H54 (cell line): ENCODE measurements at regions not wholly inside any gene's neighbourhood (a gene's known extent, or its start where the extent isn't known, plus 50 kb on each side); places are given as distances from the start of the nearest gene placed in this dataset.
"Not testable (repeated sequence)": the region's sequence is repeated elsewhere in the genome, so short reads cannot be mapped to it uniquely, and the experiment has no call there.

Source experiments
- DNase-seq: peaks from one replicate; pipeline ENCODE4 v3.0.0; 2011; ENCODE audit warnings: low spot score, mixed read lengths; ENCODE audit not compliant: insufficient read length
- FAIRE-seq: peaks from 3 replicates; lab custom pipeline; 2011; peaks lifted over from hg19 to GRCh38; lab: Jason Lieb, UNC
- POLR2A ChIP-seq: IDR thresholded peaks from 2 replicates; pipeline ENCODE4 v1.6.1; 2011; ENCODE audit warnings: low read depth, mild to moderate bottlenecking, low read length

GRCh38 chrX:42290608-42291007, 367.3 kb upstream of the CASK start:
- no peak for TF ChIP-seq POLR2A
- FAIRE-seq (no peak), DNase-seq (no peak)

- FAIRE-seq, result no peak
- TF ChIP-seq POLR2A, result no peak
- no peak for DNase-seq
Measured at GRCh38 chrX:42289492-42290385, 366.4 kb upstream of the CASK start.

GRCh38 chrX:42285681-42286080, 362.3 kb upstream of the CASK start:
- FAIRE-seq, DNase-seq: not testable (repeated sequence)

- no peak for FAIRE-seq
- no peak for TF ChIP-seq POLR2A
- DNase-seq, result no peak
Measured at GRCh38 chrX:42276982-42277690, 353.8 kb upstream of the CASK start.

- FAIRE-seq, result no peak
- no peak for TF ChIP-seq POLR2A
Measured at GRCh38 chrX:42274151-42274550, 350.8 kb upstream of the CASK start.

GRCh38 chrX:42273387-42273786, 350.0 kb upstream of the CASK start:
- DNase-seq, result no peak
- FAIRE-seq, result no peak
- no peak for TF ChIP-seq POLR2A

More at GRCh38 chrX:42274151-42274550, 350.8 kb upstream of the CASK start:
- DNase-seq, result no peak

GRCh38 chrX:42269186-42269585, 345.8 kb upstream of the CASK start:
- FAIRE-seq, result no peak
- TF ChIP-seq POLR2A, result no peak
- no peak for DNase-seq

GRCh38 chrX:42260854-42261253, 337.5 kb upstream of the CASK start:
- TF ChIP-seq POLR2A, result no peak
- FAIRE-seq, result no peak

GRCh38 chrX:42248226-42248625, 324.9 kb upstream of the CASK start:
- FAIRE-seq (no peak), DNase-seq (no peak)
- no peak for TF ChIP-seq POLR2A

More at GRCh38 chrX:42260854-42261253, 337.5 kb upstream of the CASK start:
- DNase-seq, result no peak

- no peak for TF ChIP-seq POLR2A
- FAIRE-seq (no peak), DNase-seq (no peak)
Measured at GRCh38 chrX:42247241-42247640, 323.9 kb upstream of the CASK start.

- FAIRE-seq, result no peak
- TF ChIP-seq POLR2A, result no peak
- no peak for DNase-seq
Measured at GRCh38 chrX:42246814-42247213, 323.5 kb upstream of the CASK start.

GRCh38 chrX:42242004-42242403, 318.6 kb upstream of the CASK start:
- no peak for DNase-seq
- FAIRE-seq, result no peak
- no peak for TF ChIP-seq POLR2A

GRCh38 chrX:42241421-42241820, 318.1 kb upstream of the CASK start:
- TF ChIP-seq POLR2A, result no peak
- FAIRE-seq, result no peak

GRCh38 chrX:42237956-42238355, 314.6 kb upstream of the CASK start:
- FAIRE-seq (no peak), DNase-seq (no peak)
- no peak for TF ChIP-seq POLR2A

More at GRCh38 chrX:42241421-42241820, 318.1 kb upstream of the CASK start:
- DNase-seq, result no peak
